H9 (cell line): ENCODE measurements at regions not wholly inside any gene's neighbourhood (a gene's known extent, or its start where the extent isn't known, plus 50 kb on each side); places are given as distances from the start of the nearest gene placed in this dataset.

ENCODE experiments used
- DNase-seq: peaks from one replicate; pipeline ENCODE4 v3.0.0-alpha.2; 2017
- H2AFZ ChIP-seq: one replicate; pipeline ENCODE4 v1.6.1; 2013; ENCODE audit warnings: mild to moderate bottlenecking, low read length, control low read depth, moderate library complexity
- H2AK5ac ChIP-seq: 2 replicates; pipeline ENCODE4 v1.6.1; 2013; ENCODE audit warnings: low read length, control low read depth, mixed read lengths; ENCODE audit not compliant: insufficient read length
- H2BK120ac ChIP-seq: one replicate; pipeline ENCODE4 v1.6.1; 2013; ENCODE audit warnings: low read depth, mild to moderate bottlenecking, low read length, control low read depth, inconsistent platforms; ENCODE audit not compliant: poor library complexity, severe bottlenecking
- H2BK12ac ChIP-seq: 2 replicates; pipeline ENCODE4 v1.6.1; 2013; ENCODE audit warnings: low read length, control low read depth, mixed read lengths, low read depth; ENCODE audit not compliant: insufficient read length
- H2BK15ac ChIP-seq: 2 replicates; pipeline ENCODE4 v1.6.1; 2013; ENCODE audit warnings: low read depth, low read length, control low read depth
- H2BK20ac ChIP-seq: one replicate; pipeline ENCODE4 v1.6.1; 2013; ENCODE audit warnings: low read depth, mild to moderate bottlenecking, low read length, control low read depth, inconsistent platforms; ENCODE audit not compliant: poor library complexity, severe bottlenecking
- H2BK5ac ChIP-seq: 2 replicates; pipeline ENCODE4 v1.6.1; 2013; ENCODE audit warnings: low read length, control low read depth, mixed read lengths; ENCODE audit not compliant: insufficient read length
- H3K14ac ChIP-seq: 2 replicates; pipeline ENCODE4 v1.6.1; 2013; ENCODE audit warnings: low read length, control low read depth; ENCODE audit not compliant: insufficient read depth
- H3K18ac ChIP-seq: 2 replicates; pipeline ENCODE4 v1.6.1; 2013; ENCODE audit warnings: low read depth, mild to moderate bottlenecking, mixed read lengths, low read length, control low read depth; ENCODE audit not compliant: insufficient read length
- H3K23ac ChIP-seq: 2 replicates; pipeline ENCODE4 v1.6.1; 2013; ENCODE audit warnings: low read length, control low read depth, mixed read lengths, low read depth; ENCODE audit not compliant: insufficient read length
- H3K23me2 ChIP-seq: 2 replicates; pipeline ENCODE4 v1.6.1; 2013; ENCODE audit warnings: low read depth, mild to moderate bottlenecking, mixed read lengths, low read length, control low read depth; ENCODE audit not compliant: insufficient read length, poor library complexity, severe bottlenecking
- H3K27ac ChIP-seq: 2 replicates; pipeline ENCODE4 v1.5.1; 2013; ENCODE audit warnings: low read length, control low read depth, mixed read lengths, low read depth; ENCODE audit not compliant: insufficient read length
- H3K27me3 ChIP-seq: 2 replicates; pipeline ENCODE4 v1.6.1; 2013; ENCODE audit warnings: low read length, control low read depth, inconsistent platforms; ENCODE audit not compliant: insufficient read depth
- H3K4ac ChIP-seq: 2 replicates; pipeline ENCODE4 v1.6.1; 2013; ENCODE audit warnings: low read depth, mild to moderate bottlenecking, control low read depth, inconsistent platforms, low read length, moderate library complexity
- H3K4me1 ChIP-seq: 2 replicates; pipeline ENCODE4 v1.6.1; 2013; ENCODE audit warnings: low read length, control low read depth, inconsistent platforms; ENCODE audit not compliant: insufficient read depth
- H3K4me2 ChIP-seq: 2 replicates; pipeline ENCODE4 v1.6.1; 2013; ENCODE audit warnings: low read length, control low read depth, mixed read lengths; ENCODE audit not compliant: insufficient read length, insufficient read depth
- H3K56ac ChIP-seq: 2 replicates; pipeline ENCODE4 v1.6.1; 2013; ENCODE audit warnings: low read depth, mild to moderate bottlenecking, mixed read lengths, low read length, control low read depth; ENCODE audit not compliant: insufficient read length
- H3K79me1 ChIP-seq: 2 replicates; pipeline ENCODE4 v1.6.1; 2013; ENCODE audit warnings: low read depth, mild to moderate bottlenecking, moderate library complexity, low read length, control low read depth, inconsistent platforms; ENCODE audit not compliant: insufficient read depth, poor library complexity, severe bottlenecking
- H3K79me2 ChIP-seq: 2 replicates; pipeline ENCODE4 v1.6.1; 2013; ENCODE audit warnings: low read length, control low read depth, inconsistent platforms; ENCODE audit not compliant: insufficient read depth
- H3K9ac ChIP-seq: 2 replicates; pipeline ENCODE4 v1.6.1; 2013; ENCODE audit warnings: low read length, control low read depth, mixed read lengths; ENCODE audit not compliant: insufficient read length; ENCODE audit errors: extremely low read depth
- H3K9me3 ChIP-seq: one replicate; pipeline ENCODE4 v1.6.1; 2013; ENCODE audit warnings: low read depth, low read length, inconsistent platforms; ENCODE audit not compliant: control insufficient read depth
- H3T11ph ChIP-seq: one replicate; pipeline ENCODE4 v1.6.1; 2013; ENCODE audit warnings: mild to moderate bottlenecking, low read length, control low read depth, inconsistent platforms
- H4K20me1 ChIP-seq: one replicate; pipeline ENCODE4 v1.6.1; 2013; ENCODE audit not compliant: control insufficient read depth, insufficient read length, insufficient read depth
- H4K5ac ChIP-seq: 2 replicates; pipeline ENCODE4 v1.6.1; 2013; ENCODE audit warnings: low read depth, mild to moderate bottlenecking, mixed read lengths, low read length, control low read depth; ENCODE audit not compliant: insufficient read length
- H4K8ac ChIP-seq: replicated peaks from 2 replicates; pipeline ENCODE4 v1.6.1; 2013; ENCODE audit warnings: low read length, control low read depth, mixed read lengths, low read depth; ENCODE audit not compliant: insufficient read length
- H4K91ac ChIP-seq: 2 replicates; pipeline ENCODE4 v1.6.1; 2013; ENCODE audit warnings: low read depth, mild to moderate bottlenecking, moderate library complexity, mixed read lengths, low read length, control low read depth; ENCODE audit not compliant: insufficient read length
- H3K27ac Mint-ChIP-seq, 3 experiments: 2 replicates in 2 of 3; 3 replicates in 1 of 3; pipeline ENCODE4 v1.8.0; 2020 to 2021; ENCODE audit warnings: mixed read lengths in 3 of 3, mild to moderate bottlenecking in 1 of 3, moderate library complexity in 1 of 3
- H3K27me3 Mint-ChIP-seq: 2 replicates; pipeline ENCODE4 v1.8.0; 2021; ENCODE audit warnings: low read depth, mild to moderate bottlenecking, moderate library complexity, mixed read lengths
- H3K36me3 Mint-ChIP-seq, 3 experiments: 2 replicates in 2 of 3; 3 replicates in 1 of 3; pipeline ENCODE4 v1.8.0; 2020 to 2021; ENCODE audit warnings: low read depth in 3 of 3, mixed read lengths in 3 of 3; ENCODE audit not compliant: insufficient read depth in 1 of 3
- H3K4me1 Mint-ChIP-seq, 2 experiments: 2 replicates each; pipeline ENCODE4 v1.8.0; 2020; ENCODE audit warnings: mixed read lengths in 2 of 2
- H3K4me3 Mint-ChIP-seq, 2 experiments: 2 replicates in 1 of 2; 3 replicates in 1 of 2; pipeline ENCODE4 v1.8.0; 2020 to 2021; ENCODE audit warnings: mild to moderate bottlenecking in 2 of 2, mixed read lengths in 2 of 2, moderate library complexity in 1 of 2
- H3K9me3 Mint-ChIP-seq, 2 experiments: 2 replicates in 1 of 2; 3 replicates in 1 of 2; pipeline ENCODE4 v1.8.0; 2020; ENCODE audit warnings: mild to moderate bottlenecking in 2 of 2, mixed read lengths in 2 of 2, moderate library complexity in 1 of 2
- CTCF ChIP-seq: fragments of 200-600 bp; sonication (generic); conservative IDR thresholded peaks from 3 replicates; pipeline ENCODE4 v1.8.0; 2021; ENCODE audit warnings: antibody characterized with exemption, mild to moderate bottlenecking
- WGBS: extraction: QIAGEN DNeasy Blood & Tissue Kit; methylation state at CpG from one replicate; pipeline ENCODE4 v1.1.7; 2013; ENCODE audit warnings: missing lambda C conversion rate, low lambda C conversion rate, mixed read lengths; ENCODE audit not compliant: insufficient read length; ENCODE audit errors: extremely low coverage; 5-methylcytosine and 5-hydroxymethylcytosine counted together

- Histone ChIP-seq H3K27ac (no peak overlapping the region), H3K9ac (no peak overlapping the region), H3K79me1 (no peaks in the 10 kb centered on the region), H3K27me3 (no peaks in the 10 kb centered on the region), H4K91ac (no peak overlapping the region), H2BK15ac (no peak overlapping the region), H4K8ac (no peak overlapping the region), H2AFZ (no peak overlapping the region), H3K56ac (no peak overlapping the region), H3K18ac (no peak overlapping the region), H4K20me1 (no peaks in the 10 kb centered on the region), H3K4ac (no peak overlapping the region), H3K79me2 (no peaks in the 10 kb centered on the region), H3K14ac (no peak overlapping the region), H4K5ac (no peak overlapping the region), H2AK5ac (no peak overlapping the region), H3K23me2 (no peaks in the 10 kb centered on the region), H2BK120ac (no peak overlapping the region), H2BK20ac (no peak overlapping the region), H3K4me2 (no peak overlapping the region), H3K9me3 (no peaks in the 10 kb centered on the region), H3K4me1 (no peaks in the 10 kb centered on the region; the same call in 1 of the 2 replicates), H3T11ph (no peak overlapping the region), H3K23ac (no peak overlapping the region), H2BK5ac (no peak overlapping the region), H2BK12ac (no peak overlapping the region)
- H3K4me3 Mint-ChIP-seq = no peak overlapping the region
- H3K36me3 Mint-ChIP-seq = peaks cover 0 to 2% (median 0%) of the 10 kb centered on the region in 3 experiments; a peak in 1 of 7 replicates
- TF ChIP-seq CTCF = no peak
- H3K4me1 Mint-ChIP-seq = peaks cover 22 to 26% of the 10 kb centered on the region in 2 experiments
- WGBS = no CpG with 5 or more reads among the region's 3 CpGs
- DNase-seq = no peak
- H3K9me3 Mint-ChIP-seq = no peaks in the 10 kb centered on the region
- peaks cover 3% of the 10 kb centered on the region for H3K27me3 Mint-ChIP-seq
- peak overlapping the region in 1 of 3 experiments; percentile 29; a peak in 1 of 7 replicates for H3K27ac Mint-ChIP-seq
These were observed 377.1 kb downstream of the SOX9 start for GRCh38 chr17:72497915-72498314.
